NB4 (cell line): ENCODE measurements at regions not wholly inside any gene's neighbourhood (a gene's known extent, or its start where the extent isn't known, plus 50 kb on each side); places are given as distances from the start of the nearest gene placed in this dataset.

ENCODE experiments used
- DNase-seq: peaks from one replicate; pipeline ENCODE4 v3.0.0; 2010; ENCODE audit warnings: low read depth
- H3K4me3 ChIP-seq: one replicate; pipeline ENCODE4 v1.5.1; 2011; ENCODE audit warnings: mild to moderate bottlenecking, low read depth, low read length, moderate library complexity
- CTCF ChIP-seq: IDR thresholded peaks from one replicate; pipeline ENCODE4 v1.5.1; 2012; ENCODE audit warnings: low read depth, low read length
- MAX ChIP-seq: IDR thresholded peaks from 2 replicates; pipeline ENCODE4 v1.6.1; 2011; ENCODE audit warnings: low read depth, low read length
- MYC ChIP-seq: IDR thresholded peaks from 2 replicates; pipeline ENCODE4 v1.6.1; 2011; ENCODE audit warnings: low read depth, low read length
- POLR2A ChIP-seq: IDR thresholded peaks from 2 replicates; pipeline ENCODE4 v1.6.1; 2011; ENCODE audit warnings: mild to moderate bottlenecking; ENCODE audit not compliant: insufficient read length; ENCODE audit errors: extremely low read depth

GRCh38 chr10:129375171-129375570, 91.9 kb upstream of the MGMT start:
- no peak overlapping the region for H3K4me3 ChIP-seq
- DNase-seq, result no peak
- TF ChIP-seq MAX (no peak), MYC (no peak), POLR2A (no peak), CTCF (no peak)

GRCh38 chr10:129375912-129376311, 91.1 kb upstream of the MGMT start:
- TF ChIP-seq MAX (no peak), MYC (no peak), CTCF (no peak), POLR2A (no peak)
- H3K4me3 ChIP-seq, result no peak overlapping the region
- DNase-seq, result no peak

GRCh38 chr10:129380279-129380678, 86.8 kb upstream of the MGMT start:
- DNase-seq, result no peak
- TF ChIP-seq CTCF (no peak), MYC (no peak), MAX (no peak)

GRCh38 chr10:129381741-129382140, 85.3 kb upstream of the MGMT start:
- no peak overlapping the region for H3K4me3 ChIP-seq
- no peak for DNase-seq
- TF ChIP-seq POLR2A, result no peak
- TF ChIP-seq MYC, result no peak
- no peak for TF ChIP-seq CTCF

More at GRCh38 chr10:129380279-129380678, 86.8 kb upstream of the MGMT start:
- H3K4me3 ChIP-seq, result no peak overlapping the region

- DNase-seq, result no peak
- H3K4me3 ChIP-seq, result no peak overlapping the region
- TF ChIP-seq POLR2A, result no peak
- no peak for TF ChIP-seq MYC
- no peak for TF ChIP-seq CTCF
- no peak for TF ChIP-seq MAX
Observed at GRCh38 chr10:129382401-129382800, 84.6 kb upstream of the MGMT start.

GRCh38 chr10:129383651-129384050, 83.4 kb upstream of the MGMT start:
- no peak overlapping the region for H3K4me3 ChIP-seq
- TF ChIP-seq MYC, result no peak
- no peak for TF ChIP-seq CTCF
- no peak for TF ChIP-seq POLR2A
- no peak for TF ChIP-seq MAX
- DNase-seq, result no peak
